Neural cell (in vitro differentiated cells): ENCODE measurements at regions not wholly inside any gene's neighbourhood (a gene's known extent, or its start where the extent isn't known, plus 50 kb on each side); places are given as distances from the start of the nearest gene placed in this dataset.

Source experiments
- H2AFZ ChIP-seq: fragments of 200-600, 300-800 bp; sonication (generic), shearing (Covaris generic); 2 replicates; pipeline ENCODE4 v1.6.0; 2014; ENCODE audit warnings: low read depth, mild to moderate bottlenecking, antibody characterized with exemption, low read length, moderate library complexity
- H3F3A ChIP-seq: fragments of 200-600 bp; shearing (Covaris generic); 2 replicates; pipeline ENCODE4 v1.6.1; 2016; ENCODE audit warnings: mild to moderate bottlenecking, moderate library complexity, mixed read lengths, antibody characterized with exemption, low read length; ENCODE audit not compliant: insufficient read depth, poor library complexity, severe bottlenecking
- H3K27ac ChIP-seq: fragments of 200-600, 300-800 bp; sonication (generic), shearing (Covaris generic); 2 replicates; pipeline ENCODE4 v1.5.1; 2014; ENCODE audit warnings: mild to moderate bottlenecking, low read length, moderate library complexity
- H3K27me3 ChIP-seq: fragments of 300-800, 200-600 bp; sonication (generic), shearing (Covaris generic); 2 replicates; pipeline ENCODE4 v1.6.0; 2014; ENCODE audit warnings: mild to moderate bottlenecking, low read depth, low read length, moderate library complexity; ENCODE audit not compliant: insufficient read depth
- H3K36me3 ChIP-seq: fragments of 300-800, 200-600 bp; sonication (generic), shearing (Covaris generic); 2 replicates; pipeline ENCODE4 v1.5.1; 2014; ENCODE audit warnings: mild to moderate bottlenecking, antibody characterized with exemption, low read length, moderate library complexity; ENCODE audit not compliant: insufficient read depth
- H3K4me2 ChIP-seq: fragments of 300-800, 200-600 bp; sonication (generic), shearing (Covaris generic); 2 replicates; pipeline ENCODE4 v1.6.0; 2014; ENCODE audit warnings: mild to moderate bottlenecking, low read length
- H3K4me3 ChIP-seq: fragments of 300-800, 200-600 bp; sonication (generic), shearing (Covaris generic); 2 replicates; pipeline ENCODE4 v1.5.1; 2014; ENCODE audit warnings: mild to moderate bottlenecking, low read length, moderate library complexity
- H3K79me2 ChIP-seq: fragments of 200-600 bp; shearing (Covaris generic); replicated peaks from 2 replicates; pipeline ENCODE4 v1.6.0; 2014; ENCODE audit warnings: mild to moderate bottlenecking, low read length, moderate library complexity; ENCODE audit not compliant: insufficient read depth
- H3K9ac ChIP-seq: fragments of 300-800, 200-600 bp; sonication (generic), shearing (Covaris generic); 2 replicates; pipeline ENCODE4 v1.6.1; 2016; ENCODE audit warnings: mild to moderate bottlenecking, low read length, mixed read lengths
- H3K9me2 ChIP-seq: fragments of 200-600 bp; shearing (Covaris generic); 2 replicates; pipeline ENCODE4 v1.6.1; 2016; ENCODE audit warnings: mild to moderate bottlenecking, low read length, mixed read lengths; ENCODE audit not compliant: insufficient read depth
- H3K9me3 ChIP-seq: fragments of 200-600, 300-800 bp; sonication (generic), shearing (Covaris generic); 2 replicates; pipeline ENCODE4 v1.6.1; 2016; ENCODE audit warnings: mild to moderate bottlenecking, mixed run types, low read length, moderate library complexity, mixed read lengths
- H4K20me1 ChIP-seq: fragments of 200-600 bp; shearing (Covaris generic); 2 replicates; pipeline ENCODE4 v1.6.1; 2016; ENCODE audit warnings: mild to moderate bottlenecking, mixed run types; ENCODE audit not compliant: insufficient read depth
- CTCF ChIP-seq: fragments of 450-650 bp; IDR thresholded peaks from 2 replicates; pipeline ENCODE4 v1.5.1; 2014; ENCODE audit warnings: antibody characterized with exemption, mild to moderate bottlenecking, moderate library complexity; ENCODE audit not compliant: poor library complexity, severe bottlenecking
- EP300 ChIP-seq: fragments of 450-650 bp; conservative IDR thresholded peaks from 2 replicates; pipeline ENCODE4 v1.6.1; 2014; ENCODE audit warnings: antibody characterized with exemption, mild to moderate bottlenecking, moderate library complexity; ENCODE audit not compliant: poor library complexity, severe bottlenecking
- EZH2 ChIP-seq: fragments of 200-600, 300-800 bp; shearing (Covaris generic), sonication (generic); IDR thresholded peaks from 2 replicates; pipeline ENCODE4 v1.6.1; 2014; ENCODE audit warnings: antibody characterized with exemption, low read length, borderline replicate concordance, mild to moderate bottlenecking; ENCODE audit not compliant: insufficient read depth, poor library complexity, severe bottlenecking
- MXI1 ChIP-seq: fragments of 450-650 bp; conservative IDR thresholded peaks from 2 replicates; pipeline ENCODE4 v1.6.1; 2014; ENCODE audit warnings: antibody characterized with exemption, mild to moderate bottlenecking; ENCODE audit not compliant: poor library complexity, severe bottlenecking
- POLR2AphosphoS5 ChIP-seq: IDR thresholded peaks from 2 replicates; pipeline ENCODE4 v1.6.1; 2012
- RAD21 ChIP-seq: fragments of 450-650 bp; conservative IDR thresholded peaks from 2 replicates; pipeline ENCODE4 v1.6.1; 2014; ENCODE audit warnings: antibody characterized with exemption, mild to moderate bottlenecking, moderate library complexity
- REST ChIP-seq: IDR thresholded peaks from 2 replicates; pipeline ENCODE4 v1.6.1; 2012; ENCODE audit warnings: borderline replicate concordance
- SMC3 ChIP-seq: fragments of 450-650 bp; conservative IDR thresholded peaks from 2 replicates; pipeline ENCODE4 v1.6.1; 2014; ENCODE audit warnings: antibody characterized with exemption, mild to moderate bottlenecking, moderate library complexity; ENCODE audit not compliant: poor library complexity
- TAF1 ChIP-seq: IDR thresholded peaks from 2 replicates; pipeline ENCODE4 v1.6.1; 2012; ENCODE audit warnings: low read depth

GRCh38 chr16:48877946-48878345 is 268.0 kb upstream of the N4BP1 start:
- Histone ChIP-seq H3K27me3 (no peaks in the 10 kb centered on the region), H3K9me2 (no peaks in the 10 kb centered on the region), H3K4me2 (no peak overlapping the region), H3K9me3 (no peaks in the 10 kb centered on the region), H3K36me3 (no peaks in the 10 kb centered on the region), H3F3A (no peaks in the 10 kb centered on the region), H4K20me1 (no peaks in the 10 kb centered on the region), H3K4me3 (no peak overlapping the region), H3K27ac (no peak overlapping the region), H3K79me2 (no peaks in the 10 kb centered on the region), H2AFZ (no peak overlapping the region), H3K9ac (no peak overlapping the region)
- TF ChIP-seq REST = no peak

- no peak overlapping the region for H3K4me3 ChIP-seq
- no peaks in the 10 kb centered on the region for H3F3A ChIP-seq
- no peak overlapping the region for H2AFZ ChIP-seq
- no peaks in the 10 kb centered on the region for H3K27me3 ChIP-seq
- TF ChIP-seq EP300 (no peak), POLR2AphosphoS5 (no peak), TAF1 (no peak), SMC3 (no peak), REST (no peak), CTCF (no peak), MXI1 (no peak), RAD21 (no peak), EZH2 (no peak)
- no peaks in the 10 kb centered on the region for H3K79me2 ChIP-seq
- no peak overlapping the region for H3K9ac ChIP-seq
- H4K20me1 ChIP-seq = no peaks in the 10 kb centered on the region
- H3K4me2 ChIP-seq = no peak overlapping the region
- no peaks in the 10 kb centered on the region for H3K9me3 ChIP-seq
- H3K36me3 ChIP-seq = no peaks in the 10 kb centered on the region
- H3K27ac ChIP-seq = no peak overlapping the region
- no peaks in the 10 kb centered on the region for H3K9me2 ChIP-seq
Observed at GRCh38 chr16:48870141-48870540, 260.2 kb upstream of the N4BP1 start.
